ENCODE measurements at regions not wholly inside any gene's neighbourhood (a gene's known extent, or its start where the extent isn't known, plus 50 kb on each side); places are given as distances from the start of the nearest gene placed in this dataset.
"Not testable (repeated sequence)": the region's sequence is repeated elsewhere in the genome, so short reads cannot be mapped to it uniquely, and the experiment has no call there.

DNA sequence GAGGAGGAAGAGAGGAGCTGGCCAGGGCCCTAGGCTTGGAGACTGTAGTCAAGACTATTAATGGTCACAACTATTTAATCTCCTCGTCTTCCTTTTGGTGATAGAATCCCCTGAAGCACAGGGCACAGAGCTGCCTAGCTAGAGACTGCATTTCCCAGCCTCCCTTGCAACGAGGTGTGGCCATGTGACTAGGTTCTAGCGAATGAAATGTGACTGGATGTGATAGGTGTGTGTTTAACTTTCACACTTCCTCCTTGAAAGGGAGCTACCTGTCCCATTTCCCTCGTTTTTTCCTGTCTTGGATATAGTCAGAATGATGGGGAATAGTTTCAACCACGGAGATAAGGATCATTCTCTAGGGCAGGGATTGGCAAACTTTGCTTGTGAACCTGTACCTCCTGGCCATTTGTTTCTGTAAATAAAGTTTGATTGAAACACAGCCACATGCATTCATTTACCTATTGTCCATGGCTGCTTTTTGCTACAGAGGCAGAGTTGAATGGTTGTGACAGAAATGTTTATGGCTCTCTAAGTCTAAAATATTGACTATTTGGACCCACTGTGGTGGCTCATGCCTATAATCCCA is 313.5 kb downstream of the MIAT start:
- no peak for DNase-seq (ENCODE audit: low read depth)

- DNase-seq (ENCODE audit: low read depth): peak; percentile 11
These were observed 314.9 kb downstream of the MIAT start for GRCh38 chr22:26972286-26972685.

DNA sequence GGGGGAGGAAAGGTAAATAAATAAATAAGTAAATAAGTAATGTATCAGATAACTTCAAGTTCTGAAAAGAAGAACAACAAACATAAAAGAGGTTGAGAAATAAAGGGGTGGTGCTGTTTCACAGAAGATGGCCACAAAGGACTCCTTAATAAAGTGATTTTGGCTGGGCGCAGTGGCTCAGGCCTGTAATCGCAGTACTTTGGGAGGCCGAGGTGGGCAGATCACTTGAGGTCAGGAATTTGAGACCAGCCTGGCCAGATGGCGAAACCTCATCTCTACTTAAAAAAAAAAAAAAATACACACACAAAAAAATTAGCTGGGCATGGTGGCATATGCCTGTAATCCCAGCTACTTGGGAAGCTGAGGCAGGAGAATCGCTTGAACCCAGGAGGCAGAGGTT is 315.5 kb downstream of the MIAT start:
- not testable (repeated sequence) for DNase-seq (ENCODE audit: low read depth)

- no peak for DNase-seq (ENCODE audit: low read depth)
These were observed 316.6 kb downstream of the MIAT start for GRCh38 chr22:26974034-26974433.

DNA sequence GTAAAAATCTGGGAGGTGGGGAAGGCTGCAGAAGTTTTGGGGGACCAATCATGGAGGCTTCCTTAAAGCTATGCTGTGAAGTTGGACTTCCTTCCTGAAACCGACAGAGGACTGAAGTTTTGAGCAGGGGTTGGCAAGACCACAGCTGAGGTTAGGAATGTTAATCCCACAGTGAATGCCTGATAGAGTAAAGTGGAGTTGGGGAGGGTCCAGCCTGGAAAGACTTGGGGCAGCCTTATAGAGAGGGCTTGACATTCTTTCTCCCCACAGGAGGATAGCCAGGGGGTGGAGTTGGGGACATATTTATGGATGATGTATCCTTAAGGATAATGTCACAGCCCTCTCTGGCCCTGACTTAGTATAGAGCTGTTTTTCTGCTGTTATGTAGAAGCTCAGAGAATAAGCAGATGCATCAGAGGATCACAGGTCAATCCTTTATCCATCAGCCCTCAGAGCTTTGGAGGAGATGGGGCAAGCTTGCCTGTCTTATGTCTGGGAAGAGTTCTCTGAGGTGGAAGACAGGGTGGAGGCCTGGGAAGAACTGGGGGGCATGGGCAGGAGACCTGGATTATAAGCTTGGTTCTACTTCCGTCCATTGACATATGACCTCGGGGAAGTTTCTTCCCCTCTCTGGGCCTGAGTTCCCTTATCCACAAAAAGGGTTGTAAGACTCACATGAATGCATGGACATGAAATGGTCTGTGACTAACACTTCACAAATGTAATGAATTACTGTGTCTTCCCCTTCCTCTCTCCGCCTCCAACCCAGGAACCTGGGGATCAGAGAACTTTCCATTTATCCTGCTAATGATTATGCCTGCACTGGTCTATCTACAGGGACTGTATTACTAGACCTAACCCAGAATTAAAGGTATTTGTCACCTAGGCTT is 317.8 kb downstream of the MIAT start:
- no peak for DNase-seq (ENCODE audit: low read depth)

DNA sequence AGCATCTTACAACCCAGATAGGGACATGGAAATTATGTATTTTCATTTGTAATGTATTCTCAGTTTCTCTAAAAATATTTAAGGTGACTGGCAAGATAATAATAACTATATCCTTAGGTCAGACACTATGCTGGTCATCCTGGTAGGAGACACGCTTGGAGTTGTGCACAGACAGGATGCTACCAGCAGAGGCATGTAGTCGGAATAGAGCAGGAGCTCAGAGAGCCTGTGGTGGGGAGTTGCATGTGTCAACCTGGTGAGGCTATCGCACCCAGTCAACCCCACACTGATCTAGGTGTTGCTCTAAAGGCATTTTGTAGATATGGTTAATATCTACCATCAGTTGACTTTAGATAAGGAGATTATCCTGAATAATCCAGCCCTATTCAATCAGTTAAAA is 318.5 kb downstream of the MIAT start:
- DNase-seq (ENCODE audit: low read depth): no peak

DNA sequence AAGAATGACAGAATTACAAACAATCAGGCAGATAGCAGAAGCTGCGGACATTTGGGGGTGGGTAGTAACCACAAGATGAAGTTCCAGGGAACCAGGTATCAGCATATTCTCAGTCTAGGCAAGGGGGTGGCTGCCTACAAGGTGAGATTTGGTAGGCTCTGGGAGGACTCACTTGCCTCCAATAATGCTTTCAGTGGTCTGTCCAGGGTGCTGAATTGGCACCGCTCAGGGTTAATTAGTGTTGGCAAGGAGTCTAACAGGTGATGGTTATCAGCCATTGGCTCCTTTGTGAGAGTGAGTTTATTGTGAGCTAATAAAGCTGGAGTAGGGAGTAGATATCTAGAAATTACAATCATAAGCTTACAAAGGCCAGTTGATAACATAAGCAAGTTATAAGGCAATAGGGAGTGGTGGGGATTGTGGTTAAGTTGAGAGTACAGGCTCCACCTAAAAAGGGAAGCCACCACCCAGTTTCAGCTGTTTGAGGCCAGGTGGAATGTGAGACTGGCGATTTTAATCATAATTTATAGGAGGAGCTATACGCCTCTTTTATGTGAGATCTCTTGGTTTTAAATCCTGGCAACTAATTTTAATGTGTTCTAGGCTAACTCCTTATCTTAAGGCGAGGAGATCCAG is 320.5 kb downstream of the MIAT start:
- no peak for DNase-seq (ENCODE audit: low read depth)

DNA sequence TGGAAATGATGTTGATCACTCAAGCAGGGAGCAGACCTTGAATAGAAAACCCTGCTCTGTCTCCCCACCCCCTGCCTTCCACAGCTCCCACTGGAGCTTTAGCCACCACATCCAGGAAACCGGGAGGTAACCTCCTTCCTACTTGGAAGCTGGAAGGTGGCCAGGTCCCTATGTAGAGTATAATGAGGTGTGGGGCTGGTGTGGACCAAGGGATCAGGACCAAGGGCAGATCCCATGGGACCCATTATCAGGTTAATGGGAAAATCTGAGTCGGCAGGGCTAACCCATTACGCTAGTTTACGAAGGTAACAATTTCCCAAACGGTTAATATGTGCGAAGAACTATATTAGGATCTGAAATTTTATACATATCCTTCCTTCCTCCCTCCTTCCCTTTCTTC is 321.9 kb downstream of the MIAT start:
- no peak for DNase-seq (ENCODE audit: low read depth)

DNA sequence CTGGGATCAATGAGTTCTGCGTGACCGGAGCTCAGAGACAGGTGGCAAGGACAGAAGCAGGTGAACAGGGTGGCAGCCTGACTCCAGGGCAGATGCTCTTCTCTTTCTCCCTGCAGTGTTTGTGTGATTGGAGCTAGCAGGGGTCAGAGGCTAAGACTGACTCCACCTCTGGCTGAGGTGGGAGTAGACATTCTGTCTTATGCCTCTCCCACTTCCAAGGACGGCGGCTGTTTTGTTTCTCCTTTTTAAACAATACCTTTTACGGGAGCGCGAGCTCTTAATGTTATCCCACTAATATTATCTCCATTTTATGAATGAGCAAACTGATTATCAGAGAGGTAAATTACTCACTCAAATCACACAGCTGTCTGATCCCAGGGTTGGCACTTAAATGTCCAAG is 323.7 kb downstream of the MIAT start:
- DNase-seq (ENCODE audit: low read depth): no peak

GRCh38 chr22:26981541-26981940 is 324.2 kb downstream of the MIAT start:
- no peak for DNase-seq (ENCODE audit: low read depth)

DNA sequence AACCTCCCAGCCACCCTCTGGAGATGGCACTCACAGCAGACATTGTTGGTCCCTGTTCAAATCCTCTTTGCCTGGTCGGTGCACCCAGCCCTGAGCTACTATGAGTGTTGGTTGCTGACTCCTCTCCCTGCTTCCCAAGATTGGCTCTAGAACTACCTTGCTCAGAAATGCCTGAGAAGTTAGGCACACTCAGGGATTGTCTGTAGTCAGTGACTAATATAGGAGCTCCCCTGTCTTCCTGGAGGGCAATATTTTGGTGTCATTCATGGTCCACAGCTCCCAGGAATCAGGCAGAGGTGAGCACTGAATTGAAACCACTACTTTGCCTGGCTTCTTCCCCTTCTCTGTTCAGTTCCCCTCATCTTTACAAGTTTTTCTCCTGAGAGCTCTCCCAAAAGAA is 325.9 kb downstream of the MIAT start:
- no peak for DNase-seq (ENCODE audit: low read depth)

DNA sequence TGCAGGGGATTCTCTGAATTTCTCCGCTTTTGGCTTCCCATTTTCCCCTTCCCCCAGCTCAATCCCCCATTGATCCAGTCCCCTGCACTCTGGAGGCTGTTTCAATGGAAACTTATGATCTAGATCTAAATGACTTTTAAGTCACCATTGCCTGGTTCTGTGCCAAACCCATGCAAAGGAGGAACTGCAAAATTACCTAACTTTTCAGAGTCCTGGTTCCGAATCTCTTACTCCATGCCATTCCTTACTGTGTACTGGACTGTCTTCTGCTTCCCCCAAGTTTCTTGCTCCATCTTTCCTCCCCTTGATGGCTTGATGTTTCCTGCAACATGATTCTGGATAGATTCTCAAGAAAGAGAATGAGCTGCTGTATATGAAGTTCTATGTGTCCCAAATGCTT is 327.8 kb downstream of the MIAT start:
- DNase-seq (ENCODE audit: low read depth): no peak

GRCh38 chr22:26985931-26986782 is 328.8 kb downstream of the MIAT start:
- DNase-seq (ENCODE audit: low read depth): no peak

- no peak for DNase-seq (ENCODE audit: low read depth)
These were observed 329.5 kb downstream of the MIAT start for GRCh38 chr22:26986884-26987283.

GRCh38 chr22:26990503-26991189 is 333.3 kb downstream of the MIAT start:
- no peak for DNase-seq (ENCODE audit: low read depth)

DNA sequence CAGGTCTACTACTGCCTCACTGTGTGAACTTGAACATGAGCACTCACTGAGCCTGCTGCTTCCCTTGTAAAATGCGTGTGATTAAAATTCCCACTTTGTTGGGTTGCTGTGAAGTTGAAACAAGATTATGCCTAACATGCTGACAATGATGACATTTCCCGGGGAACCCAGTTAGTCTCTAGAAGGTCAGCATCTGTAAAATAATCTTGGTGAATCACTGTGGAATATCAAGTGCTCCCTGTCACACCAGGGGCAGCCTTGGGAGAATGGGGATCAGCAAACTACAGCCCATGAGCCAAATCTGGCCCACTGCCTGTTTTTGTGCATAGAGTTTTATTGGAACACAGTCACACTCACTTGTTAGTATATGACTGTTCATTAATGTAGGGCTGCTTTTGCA is 335.2 kb downstream of the MIAT start:
- DNase-seq (ENCODE audit: low read depth): no peak

GRCh38 chr22:26993886-26994285 is 336.5 kb downstream of the MIAT start:
- no peak for DNase-seq (ENCODE audit: low read depth)

DNA sequence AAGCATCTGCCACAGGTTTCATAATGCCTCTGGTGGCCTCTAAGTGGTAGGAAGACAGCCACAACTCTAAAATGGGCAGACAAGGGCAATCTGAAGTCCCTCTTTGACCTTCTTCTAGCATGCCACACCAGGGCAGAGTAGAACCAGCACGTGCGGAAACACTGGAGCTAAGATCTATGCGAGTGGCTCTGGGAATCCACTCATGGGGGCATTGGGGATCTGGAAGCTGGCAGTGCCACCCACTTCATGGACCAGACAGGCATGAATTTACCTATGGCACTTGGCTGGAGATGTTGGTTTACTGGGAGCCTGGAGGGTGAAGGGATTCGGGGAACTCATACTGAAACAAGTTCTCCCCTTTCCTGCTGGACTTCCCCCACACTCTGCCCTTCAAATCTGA is 337.4 kb downstream of the MIAT start:
- DNase-seq (ENCODE audit: low read depth): no peak

- no peak for DNase-seq (ENCODE audit: low read depth)
These were observed 337.8 kb downstream of the MIAT start for GRCh38 chr22:26995235-26995634.

DNA sequence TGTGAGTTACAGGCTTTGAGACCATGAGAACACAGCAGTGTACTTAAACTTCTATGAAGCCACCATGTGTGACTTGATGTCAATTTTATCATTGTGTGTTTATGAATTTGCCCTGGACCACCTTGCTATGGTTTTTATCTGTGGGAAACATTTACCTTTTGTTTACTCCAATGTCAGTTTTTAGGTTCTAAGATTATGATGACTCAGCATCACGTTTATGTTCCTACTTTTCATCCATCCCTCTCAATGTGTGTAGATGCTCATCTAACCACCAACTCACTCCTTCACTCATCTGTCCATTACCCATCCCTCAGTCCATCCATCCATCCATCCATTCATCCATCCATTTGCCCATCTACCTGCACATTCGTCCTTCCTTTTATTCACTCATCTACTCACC is 338.8 kb downstream of the MIAT start:
- DNase-seq (ENCODE audit: low read depth): no peak

- no peak for DNase-seq (ENCODE audit: low read depth)
These were observed 340.7 kb downstream of the MIAT start for GRCh38 chr22:26998129-26998528.

GRCh38 chr22:26998716-26999115 is 341.3 kb downstream of the MIAT start:
- DNase-seq (ENCODE audit: low read depth): no peak
